SH-SY5Y (cell line): ENCODE measurements at regions not wholly inside any gene's neighbourhood (a gene's known extent, or its start where the extent isn't known, plus 50 kb on each side); places are given as distances from the start of the nearest gene placed in this dataset.

ENCODE experiments used
- GATA2 ChIP-seq: IDR thresholded peaks from 2 replicates; pipeline ENCODE4 v1.6.1; 2011; ENCODE audit warnings: mild to moderate bottlenecking, low read depth, low read length
- GATA3 ChIP-seq: IDR thresholded peaks from 2 replicates; pipeline ENCODE4 v1.6.1; 2011; ENCODE audit warnings: low read depth, mild to moderate bottlenecking, low read length, moderate library complexity

DNA sequence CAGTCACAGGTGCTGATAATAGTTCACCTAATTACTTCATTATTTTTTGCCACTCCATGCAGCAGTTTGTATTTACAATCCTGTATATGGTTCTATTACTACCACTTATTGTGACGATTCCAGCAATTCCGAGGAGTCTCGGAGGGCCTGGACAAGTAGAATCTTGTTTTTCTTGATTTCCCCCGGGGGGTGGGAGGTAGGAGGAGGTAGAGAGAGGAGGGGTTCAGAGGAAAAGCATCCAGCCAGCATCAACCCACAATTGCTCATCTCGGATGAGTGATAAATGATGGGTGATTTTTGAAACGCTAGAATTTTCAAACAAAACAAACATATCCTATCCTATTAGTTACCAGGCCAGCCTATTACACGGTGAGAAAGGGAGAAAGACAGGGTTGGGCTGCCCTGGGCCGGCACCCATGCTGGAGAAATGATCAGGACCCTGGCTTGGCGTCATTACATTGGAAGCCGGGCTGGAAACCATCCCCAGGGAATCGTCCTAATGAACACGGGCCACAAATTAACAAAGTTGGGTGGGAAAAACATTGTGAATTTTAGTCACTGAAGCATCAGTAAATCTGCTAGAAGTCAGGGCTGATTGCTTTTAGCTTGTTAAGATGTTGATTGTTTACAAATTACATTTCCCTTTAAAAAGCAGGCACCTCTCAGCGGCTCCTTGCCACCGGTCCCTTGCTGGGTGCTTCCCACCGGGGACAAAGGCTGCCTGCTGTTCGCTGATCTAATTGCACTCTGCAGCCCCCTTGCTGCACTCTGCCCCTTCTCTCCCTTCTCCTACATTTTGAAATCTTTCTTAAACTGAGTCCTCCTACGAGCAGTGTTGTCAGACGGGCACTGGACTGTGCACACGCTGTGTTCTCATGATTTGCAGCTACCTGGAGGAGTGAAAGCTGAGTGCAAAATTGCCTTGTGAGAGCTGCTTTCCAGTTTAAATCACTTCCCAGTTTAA, 95.5 kb downstream of the FAM204A start:
- TF ChIP-seq GATA2 (no peak), GATA3 (no peak)
